Activated B cell treated with CpG ODN at 0.5 μM for 24 hours (primary cell): ENCODE measurements at regions not wholly inside any gene's neighbourhood (a gene's known extent, or its start where the extent isn't known, plus 50 kb on each side); places are given as distances from the start of the nearest gene placed in this dataset.

ENCODE experiments used
- ATAC-seq: fragments of 200-7000 bp; cut with Tn5 transposase; one replicate; pipeline ENCODE4 v1.10.0; 2021; ENCODE audit warnings: low read depth, mild to moderate bottlenecking, moderate library complexity
- CTCF ChIA-PET: fragments of 350-600 bp; sonication (Branson Sonifier 250); formaldehyde crosslinking; loops from one replicate; lab custom pipeline; 2021; ENCODE audit warnings: antibody characterized with exemption; lab: Charles Lee
- POLR2A ChIA-PET: fragments of 350-600 bp; sonication (Branson Sonifier 250); formaldehyde crosslinking; loops from one replicate; lab custom pipeline; 2021; ENCODE audit warnings: antibody characterized with exemption; lab: Charles Lee
- DNase-seq: peaks from one replicate; pipeline ENCODE4 v3.0.0; 2022
- H3K27ac Mint-ChIP-seq: one replicate; pipeline ENCODE4 v1.8.0; 2020; ENCODE audit warnings: mixed read lengths
- H3K27me3 Mint-ChIP-seq: one replicate; pipeline ENCODE4 v1.8.0; 2021; ENCODE audit warnings: mixed read lengths
- H3K36me3 Mint-ChIP-seq: one replicate; pipeline ENCODE4 v1.8.0; 2021; ENCODE audit warnings: low read depth, mixed read lengths
- H3K4me1 Mint-ChIP-seq: one replicate; pipeline ENCODE4 v1.8.0; 2021; ENCODE audit warnings: mixed read lengths
- H3K4me3 Mint-ChIP-seq: one replicate; pipeline ENCODE4 v1.8.0; 2020; ENCODE audit warnings: mild to moderate bottlenecking, mixed read lengths
- H3K9me3 Mint-ChIP-seq: one replicate; pipeline ENCODE4 v1.8.0; 2020; ENCODE audit warnings: mixed read lengths
- intact Hi-C: fragments of 100-400 bp; cut with micrococcal nuclease; formaldehyde crosslinking; loops from one replicate; pipeline ENCODE4 v1.15.1; 2024
- TF ChIP-seq, protein P1 (sequence below): fragments of 200-600 bp; IDR thresholded peaks from one replicate; pipeline ENCODE4 v1.8.0; 2022; ENCODE audit warnings: antibody characterized with exemption, mild to moderate bottlenecking

DNA sequence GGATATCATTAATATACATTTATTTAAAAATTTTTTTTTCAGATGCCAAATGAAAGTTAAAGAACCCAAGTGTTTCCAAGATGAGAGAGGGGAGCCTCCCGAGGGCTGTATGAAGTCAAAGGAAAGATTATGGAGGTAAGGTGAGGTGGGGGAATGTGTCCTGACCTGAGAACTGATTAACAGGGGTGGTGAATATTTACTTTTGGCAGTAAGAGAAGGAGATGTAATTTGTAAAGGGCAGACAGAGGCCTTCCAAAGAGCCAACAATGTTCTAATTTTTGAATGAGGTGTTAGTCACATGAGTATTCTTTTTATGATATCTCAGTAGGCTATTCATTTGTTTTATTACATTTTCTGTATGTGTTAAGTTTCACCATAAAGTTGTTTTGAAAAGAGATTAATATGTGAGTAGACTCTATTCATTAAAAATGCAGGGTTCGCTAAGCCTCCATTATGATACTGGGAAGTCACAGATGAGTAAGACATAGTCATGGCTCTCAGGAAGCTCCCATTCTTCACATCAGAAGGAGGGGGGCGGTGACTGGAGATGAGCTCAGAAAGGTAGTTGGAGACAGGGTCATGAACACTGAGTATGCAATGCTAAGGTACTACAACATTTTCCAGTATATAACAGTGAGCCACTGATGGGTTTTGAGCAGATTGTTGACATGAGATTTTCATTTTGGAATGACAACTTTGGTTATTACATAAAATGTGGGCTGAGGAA lies 62.4 kb upstream of the TNFSF18 start:
- TF ChIP-seq, protein P1, sequence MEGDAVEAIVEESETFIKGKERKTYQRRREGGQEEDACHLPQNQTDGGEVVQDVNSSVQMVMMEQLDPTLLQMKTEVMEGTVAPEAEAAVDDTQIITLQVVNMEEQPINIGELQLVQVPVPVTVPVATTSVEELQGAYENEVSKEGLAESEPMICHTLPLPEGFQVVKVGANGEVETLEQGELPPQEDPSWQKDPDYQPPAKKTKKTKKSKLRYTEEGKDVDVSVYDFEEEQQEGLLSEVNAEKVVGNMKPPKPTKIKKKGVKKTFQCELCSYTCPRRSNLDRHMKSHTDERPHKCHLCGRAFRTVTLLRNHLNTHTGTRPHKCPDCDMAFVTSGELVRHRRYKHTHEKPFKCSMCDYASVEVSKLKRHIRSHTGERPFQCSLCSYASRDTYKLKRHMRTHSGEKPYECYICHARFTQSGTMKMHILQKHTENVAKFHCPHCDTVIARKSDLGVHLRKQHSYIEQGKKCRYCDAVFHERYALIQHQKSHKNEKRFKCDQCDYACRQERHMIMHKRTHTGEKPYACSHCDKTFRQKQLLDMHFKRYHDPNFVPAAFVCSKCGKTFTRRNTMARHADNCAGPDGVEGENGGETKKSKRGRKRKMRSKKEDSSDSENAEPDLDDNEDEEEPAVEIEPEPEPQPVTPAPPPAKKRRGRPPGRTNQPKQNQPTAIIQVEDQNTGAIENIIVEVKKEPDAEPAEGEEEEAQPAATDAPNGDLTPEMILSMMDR = no peak
- intact Hi-C loops = loop anchor here (5.0 to 10.0 kb wide), 3 partner anchors 84 to 368 kb away; no protein-coding TSS in a partner anchor
- Mint-ChIP-seq H3K27ac (peak overlapping the region; percentile 74), H3K36me3 (no peaks in the 10 kb centered on the region), H3K9me3 (peaks cover 5% of the 10 kb centered on the region), H3K27me3 (no peaks in the 10 kb centered on the region), H3K4me1 (peaks cover 49% of the 10 kb centered on the region), H3K4me3 (no peak overlapping the region)
- DNase-seq = no peak
- no peak for ATAC-seq
- POLR2A ChIA-PET = interaction anchor here (0.5 kb wide), 1 partner anchor 29 kb away, joined by 4 read pairs; no protein-coding TSS in a partner anchor
- CTCF ChIA-PET = no interaction called here

DNA sequence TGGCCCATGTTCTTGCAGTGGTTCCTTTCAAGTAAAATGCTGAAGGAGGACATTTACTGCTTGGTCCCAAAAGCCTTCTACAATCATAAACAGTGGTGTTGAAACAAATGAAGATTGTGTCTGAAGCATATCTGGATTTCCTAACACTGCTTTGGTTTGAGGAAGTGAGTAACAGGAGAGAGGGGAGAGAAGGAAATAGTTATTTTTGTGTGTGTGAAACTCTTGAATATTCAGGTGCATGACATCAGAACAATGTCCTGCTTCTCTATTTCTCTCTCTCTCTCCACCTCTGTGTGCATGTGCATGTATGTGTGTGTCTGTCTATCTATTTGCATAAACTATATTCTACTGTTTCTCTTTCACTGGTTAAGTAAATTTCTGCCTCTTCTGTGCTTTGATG lies 61.4 kb upstream of the TNFSF18 start:
- DNase-seq (no peak), ATAC-seq (peak; percentile 90)
- POLR2A ChIA-PET = interaction anchor here (0.9 kb wide), 1 partner anchor 11 kb away, joined by 3 read pairs; no protein-coding TSS in a partner anchor
- Mint-ChIP-seq H3K27ac (peak overlapping the region; percentile 46), H3K9me3 (peaks cover 12% of the 10 kb centered on the region), H3K36me3 (peaks cover 2% of the 10 kb centered on the region), H3K27me3 (no peaks in the 10 kb centered on the region), H3K4me1 (peaks cover 39% of the 10 kb centered on the region), H3K4me3 (peak overlapping the region; percentile 8)
- CTCF ChIA-PET = interaction anchor here (0.9 kb wide), 1 partner anchor 90 kb away, joined by 3 read pairs; no protein-coding TSS in a partner anchor
- TF ChIP-seq, protein P1 = no peak
- intact Hi-C loops = loop anchor here (1.0 to 10.0 kb wide), 4 partner anchors 85 to 367 kb away; no protein-coding TSS in a partner anchor

DNA sequence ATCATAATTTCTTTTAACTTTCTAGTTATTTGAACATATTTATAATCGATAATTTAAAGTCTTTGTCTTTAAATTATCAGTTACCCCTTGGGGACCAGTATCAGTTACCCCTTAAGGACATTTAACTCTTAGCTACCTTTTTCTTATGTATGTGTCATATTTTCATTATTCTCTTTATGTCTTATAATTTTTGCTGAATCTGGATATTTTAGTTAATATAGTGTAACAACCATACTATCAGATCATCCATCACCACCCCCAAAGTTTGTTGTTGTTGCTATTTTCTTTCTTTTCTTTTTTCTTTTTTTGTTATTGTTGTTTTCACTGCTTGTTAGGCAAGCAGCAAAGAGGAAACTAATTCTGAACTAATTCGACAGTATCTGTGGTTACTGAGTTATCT lies 57.0 kb upstream of the TNFSF18 start:
- intact Hi-C loops = no loop called here
- no peak for DNase-seq
- peaks cover 6% of the 10 kb centered on the region for H3K36me3 Mint-ChIP-seq
- H3K4me3 Mint-ChIP-seq = no peak overlapping the region
- peaks cover 32% of the 10 kb centered on the region for H3K9me3 Mint-ChIP-seq
- TF ChIP-seq, protein P1 = no peak
- H3K4me1 Mint-ChIP-seq = peaks cover 20% of the 10 kb centered on the region
- H3K27me3 Mint-ChIP-seq = no peaks in the 10 kb centered on the region
- ChIA-PET POLR2A (interaction anchor here (0.6 kb wide), 1 partner anchor 302 kb away, joined by 3 read pairs; no protein-coding TSS in a partner anchor), CTCF (no interaction called here)
- ATAC-seq = no peak
- H3K27ac Mint-ChIP-seq = no peak overlapping the region

DNA sequence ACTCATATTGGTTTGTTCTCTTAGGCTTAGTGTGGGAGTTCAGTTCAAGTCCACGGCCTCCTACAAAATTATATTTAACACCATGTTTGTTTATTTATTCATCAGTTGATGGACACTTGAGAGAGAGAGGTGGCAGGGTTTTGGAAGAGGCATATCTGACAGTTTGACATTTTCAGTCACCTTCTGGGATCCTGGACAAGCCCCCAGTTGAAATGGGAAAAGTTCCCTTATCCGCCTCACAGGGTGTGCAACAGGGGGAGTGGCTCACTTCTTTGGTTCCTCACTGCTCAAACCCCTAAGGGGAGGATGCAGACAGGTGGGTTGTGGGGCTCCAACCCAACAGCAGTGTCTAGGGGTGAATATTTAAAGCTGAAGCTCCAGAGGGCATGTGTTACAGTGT lies 52.3 kb upstream of the TNFSF18 start:
- H3K36me3 Mint-ChIP-seq = peaks cover 6% of the 10 kb centered on the region
- H3K27me3 Mint-ChIP-seq = no peaks in the 10 kb centered on the region
- no peaks in the 10 kb centered on the region for H3K4me1 Mint-ChIP-seq
- no peak for ATAC-seq
- H3K9me3 Mint-ChIP-seq = peaks cover 25% of the 10 kb centered on the region
- no peak for DNase-seq
- H3K4me3 Mint-ChIP-seq = no peak overlapping the region
- intact Hi-C loops = no loop called here
- TF ChIP-seq, protein P1 = no peak
- ChIA-PET POLR2A (no interaction called here), CTCF (no interaction called here)
- no peak overlapping the region for H3K27ac Mint-ChIP-seq

DNA sequence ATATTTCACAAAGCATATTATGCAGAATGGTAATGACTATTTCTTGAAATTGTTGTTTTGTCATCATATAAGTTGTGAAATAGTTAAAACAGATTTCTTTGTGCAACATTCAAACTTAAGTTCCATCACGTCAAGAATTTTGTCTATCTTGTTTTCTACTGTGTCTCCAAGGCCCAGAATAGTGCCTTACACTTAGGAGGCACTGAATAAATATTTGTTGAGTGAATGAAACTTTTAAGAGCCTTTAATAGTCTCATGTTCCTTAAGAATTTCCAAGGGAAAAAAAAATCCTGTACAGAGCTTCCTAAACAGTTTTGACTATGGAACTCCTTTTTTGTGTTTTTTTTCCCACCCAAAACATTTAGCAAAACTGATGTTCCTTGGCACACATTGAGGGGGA lies 50.8 kb upstream of the TNFSF18 start:
- no peak for ATAC-seq
- H3K36me3 Mint-ChIP-seq = no peaks in the 10 kb centered on the region
- intact Hi-C loops = no loop called here
- TF ChIP-seq, protein P1 = no peak
- no peak overlapping the region for H3K4me3 Mint-ChIP-seq
- CTCF ChIA-PET = no interaction called here
- no peak for DNase-seq
- POLR2A ChIA-PET = no interaction called here
- no peaks in the 10 kb centered on the region for H3K27me3 Mint-ChIP-seq
- peaks cover 16% of the 10 kb centered on the region for H3K9me3 Mint-ChIP-seq
- no peaks in the 10 kb centered on the region for H3K4me1 Mint-ChIP-seq
- no peak overlapping the region for H3K27ac Mint-ChIP-seq
